Transverse colon (tissue), 4 donors: ENCODE measurements at regions not wholly inside any gene's neighbourhood (a gene's known extent, or its start where the extent isn't known, plus 50 kb on each side); places are given as distances from the start of the nearest gene placed in this dataset.

Experiments used
- DNase-seq: peaks from one replicate; pipeline ENCODE4 v3.0.0-alpha.2; 2019
- H3K27ac ChIP-seq, 4 donors: fragments of 200-600 bp; sonication (generic); 2 replicates each; pipeline ENCODE4 v1.5.1; 2016 to 2018; ENCODE audit warnings: inconsistent platforms in 4 of 4
- H3K27me3 ChIP-seq: fragments of 200-600 bp; sonication (generic); 2 replicates; pipeline ENCODE4 v1.5.1; 2017; ENCODE audit warnings: inconsistent platforms
- H3K36me3 ChIP-seq, 4 donors: fragments of 200-600 bp; sonication (generic); 2 replicates each; pipeline ENCODE4 v1.5.1; 2017 to 2019; ENCODE audit warnings: inconsistent platforms in 4 of 4
- H3K4me1 ChIP-seq, 4 donors: fragments of 200-600 bp; sonication (generic); 2 replicates each; pipeline ENCODE4 v1.5.1; 2017 to 2020; ENCODE audit warnings: inconsistent platforms in 4 of 4
- H3K4me3 ChIP-seq, 4 donors: fragments of 200-600 bp; sonication (generic); 1 replicate in 1 of 4; 2 replicates in 3 of 4; pipeline versions ENCODE4 v1.5.1 to v1.6.1; 2017 to 2019; ENCODE audit warnings: inconsistent platforms in 4 of 4
- H3K9me3 ChIP-seq, 2 donors: fragments of 200-600 bp; sonication (generic); 2 replicates each; pipeline ENCODE4 v1.5.1; 2017 to 2019; ENCODE audit warnings: inconsistent platforms in 2 of 2
- CTCF ChIP-seq, 5 experiments: fragments of 200-600 bp in 3 of 5; fragments of 450-650 bp in 2 of 5; sonication (generic) in 3 of 5; IDR thresholded peaks; 1 replicate in 2 of 5; 2 replicates in 3 of 5; pipeline ENCODE4 v1.5.1; 2016 to 2017; ENCODE audit warnings: antibody characterized with exemption in 5 of 5, inconsistent platforms in 3 of 5, mild to moderate bottlenecking in 2 of 5, moderate library complexity in 1 of 5
- EP300 ChIP-seq: sonication (generic); formaldehyde crosslinking; IDR thresholded peaks from one replicate; pipeline ENCODE4 v1.6.1; 2017; ENCODE audit warnings: antibody characterized with exemption, low read depth
- POLR2A ChIP-seq: fragments of 450-650 bp; IDR thresholded peaks from one replicate; pipeline ENCODE4 v1.6.1; 2016; ENCODE audit warnings: antibody characterized with exemption, mild to moderate bottlenecking, moderate library complexity
- POLR2AphosphoS5 ChIP-seq, 3 donors: sonication (generic); formaldehyde crosslinking; IDR thresholded peaks; one replicate each; pipeline ENCODE4 v1.6.1; 2016; ENCODE audit warnings: antibody characterized with exemption in 3 of 3
- WGBS, 2 donors: methylation state at CpG; one replicate each; pipeline ENCODE4 v1.1.5; 2018; ENCODE audit warnings: low coverage in 1 of 2; 5-methylcytosine and 5-hydroxymethylcytosine counted together
- in situ Hi-C, 4 donors: fragments of 200-750 bp; cut with MboI; loops; one replicate each; pipeline versions ENCODE4 v1.15.0 to v1.15.1; 2017; ENCODE audit warnings: low sequenced_read_pairs in 3 of 4, low pct_ligation_motif_present in 1 of 4, low pct_unique_long_range_greater_than_20kb in 1 of 4
- intact Hi-C: fragments of 100-400 bp; cut with DNase I; formaldehyde crosslinking; loops from one replicate; pipeline ENCODE4 v1.15.1; 2023; ENCODE audit warnings: low total_unique reads

- in situ Hi-C loops (loop anchor here in 1 of 4 donors (10.0 kb wide), 1 partner anchor 391 kb away; the partner anchor contains the start of gene CITED2), intact Hi-C loops (no loop called here)
- Histone ChIP-seq H3K4me1 (peaks cover 6 to 22% (median 14%) of the 10 kb centered on the region in 4 donors), H3K4me3 (no peak overlapping the region), H3K27ac (peak overlapping the region; percentile 74 to 80 (median 76)), H3K27me3 (no peaks in the 10 kb centered on the region), H3K36me3 (no peaks in the 10 kb centered on the region), H3K9me3 (no peaks in the 10 kb centered on the region)
- 43 to 51% methylated on average over 2 of the region's 2 CpGs for WGBS, 2 donors
- TF ChIP-seq EP300, result no peak
- peak in 1 of 3 donors; percentile 14 for TF ChIP-seq POLR2AphosphoS5 (IDR thresholded peaks at IDR 0.05)
- no peak for TF ChIP-seq CTCF (IDR thresholded peaks at IDR 0.05)
- TF ChIP-seq POLR2A, result no peak
- no peak for DNase-seq
These were observed 391.4 kb upstream of the CITED2 start for GRCh38 chr6:139765825-139766285.

- Histone ChIP-seq H3K9me3 (no peaks in the 10 kb centered on the region), H3K36me3 (no peaks in the 10 kb centered on the region), H3K4me1 (peaks cover 6 to 22% (median 14%) of the 10 kb centered on the region in 4 donors), H3K27ac (peak overlapping the region; percentile 74 to 80 (median 76)), H3K27me3 (no peaks in the 10 kb centered on the region), H3K4me3 (no peak overlapping the region)
- no peak for DNase-seq
- TF ChIP-seq POLR2AphosphoS5 (IDR thresholded peaks at IDR 0.05), result peak; percentile 28 to 69 (median 60)
- no peak for TF ChIP-seq POLR2A
- intact Hi-C loops (no loop called here), in situ Hi-C loops (loop anchor here in 1 of 4 donors (10.0 kb wide), 1 partner anchor 390 kb away; the partner anchor contains the start of gene CITED2)
- WGBS, 2 donors, result 46 to 51% methylated on average over 2 of the region's 2 CpGs
These were observed 390.1 kb upstream of the CITED2 start for GRCh38 chr6:139764498-139764986.

GRCh38 chr6:139763468-139764210 is 389.2 kb upstream of the CITED2 start:
- Histone ChIP-seq H3K27me3 (no peaks in the 10 kb centered on the region), H3K4me3 (no peak overlapping the region), H3K9me3 (no peaks in the 10 kb centered on the region), H3K4me1 (peaks cover 6 to 22% (median 14%) of the 10 kb centered on the region in 4 donors), H3K36me3 (no peaks in the 10 kb centered on the region), H3K27ac (peak overlapping the region; percentile 74 to 80 (median 76))
- no peak for DNase-seq
- TF ChIP-seq POLR2A (no peak), CTCF (IDR thresholded peaks at IDR 0.05) (no peak)
- in situ Hi-C loops (loop anchor here in 1 of 4 donors (10.0 kb wide), 1 partner anchor 389 kb away; the partner anchor contains the start of gene CITED2), intact Hi-C loops (no loop called here)
- 74% methylated on average over 4 of the region's 4 CpGs for WGBS, 2 donors

GRCh38 chr6:139762587-139763031 is 388.2 kb upstream of the CITED2 start:
- intact Hi-C loops (no loop called here), in situ Hi-C loops (loop anchor here in 1 of 4 donors (10.0 kb wide), 1 partner anchor 388 kb away; the partner anchor contains the start of gene CITED2)
- H3K27me3 ChIP-seq, result no peaks in the 10 kb centered on the region
- H3K36me3 ChIP-seq, result no peaks in the 10 kb centered on the region
- TF ChIP-seq EP300 (no peak), POLR2A (no peak), POLR2AphosphoS5 (IDR thresholded peaks at IDR 0.05) (no peak), CTCF (IDR thresholded peaks at IDR 0.05) (no peak)
- no peaks in the 10 kb centered on the region for H3K9me3 ChIP-seq
- H3K4me1 ChIP-seq, result peaks cover 6 to 25% (median 14%) of the 10 kb centered on the region in 4 donors
- no peak overlapping the region for H3K4me3 ChIP-seq
- no peak for DNase-seq
- peak overlapping the region in 1 of 4 donors; percentile 78 for H3K27ac ChIP-seq
- 58 to 70% methylated on average over 2 to 4 of the region's 4 CpGs for WGBS, 2 donors
